ENCODE measurements at regions not wholly inside any gene's neighbourhood (a gene's known extent, or its start where the extent isn't known, plus 50 kb on each side); places are given as distances from the start of the nearest gene placed in this dataset.

- TF ChIP-seq CTCF (IDR thresholded peaks at IDR 0.05; ENCODE audit: low read depth, low read length) = no peak
- TF ChIP-seq MYC (IDR thresholded peaks at IDR 0.05; ENCODE audit: low read depth, low read length) = no peak
- TF ChIP-seq POLR2A (IDR thresholded peaks at IDR 0.05; ENCODE audit: extremely low read depth, insufficient read length) = no peak
- TF ChIP-seq MAX (IDR thresholded peaks at IDR 0.05; ENCODE audit: low read depth, low read length) = no peak
- DNase-seq (ENCODE audit: low read depth) = no peak
- no peak overlapping the region for H3K4me3 ChIP-seq (ENCODE audit: low read depth, low read length)
These were observed 359.7 kb downstream of the CRPPA start for GRCh38 chr7:16061630-16062029.

- no peak overlapping the region for H3K4me3 ChIP-seq (ENCODE audit: low read depth, low read length)
- DNase-seq (ENCODE audit: low read depth) = no peak
- no peak for TF ChIP-seq POLR2A (IDR thresholded peaks at IDR 0.05; ENCODE audit: extremely low read depth, insufficient read length)
- TF ChIP-seq MAX (IDR thresholded peaks at IDR 0.05; ENCODE audit: low read depth, low read length) = no peak
- TF ChIP-seq CTCF (IDR thresholded peaks at IDR 0.05; ENCODE audit: low read depth, low read length) = no peak
- TF ChIP-seq MYC (IDR thresholded peaks at IDR 0.05; ENCODE audit: low read depth, low read length) = no peak
These were observed 360.3 kb downstream of the CRPPA start for GRCh38 chr7:16061011-16061410.

- DNase-seq (ENCODE audit: low read depth) = no peak
- H3K4me3 ChIP-seq (ENCODE audit: low read depth, low read length) = no peak overlapping the region
- no peak for TF ChIP-seq CTCF (IDR thresholded peaks at IDR 0.05; ENCODE audit: low read depth, low read length)
- TF ChIP-seq POLR2A (IDR thresholded peaks at IDR 0.05; ENCODE audit: extremely low read depth, insufficient read length) = no peak
These were observed 360.8 kb downstream of the CRPPA start for GRCh38 chr7:16060502-16060901.

- DNase-seq (ENCODE audit: low read depth) = no peak
- no peak overlapping the region for H3K4me3 ChIP-seq (ENCODE audit: low read depth, low read length)
- TF ChIP-seq POLR2A (IDR thresholded peaks at IDR 0.05; ENCODE audit: extremely low read depth, insufficient read length) = no peak
- no peak for TF ChIP-seq CTCF (IDR thresholded peaks at IDR 0.05; ENCODE audit: low read depth, low read length)
- no peak for TF ChIP-seq MYC (IDR thresholded peaks at IDR 0.05; ENCODE audit: low read depth, low read length)
- no peak for TF ChIP-seq MAX (IDR thresholded peaks at IDR 0.05; ENCODE audit: low read depth, low read length)
These were observed 365.9 kb downstream of the CRPPA start for GRCh38 chr7:16055263-16055976.

- TF ChIP-seq MYC (IDR thresholded peaks at IDR 0.05; ENCODE audit: low read depth, low read length) = no peak
- no peak for TF ChIP-seq POLR2A (IDR thresholded peaks at IDR 0.05; ENCODE audit: extremely low read depth, insufficient read length)
- TF ChIP-seq MAX (IDR thresholded peaks at IDR 0.05; ENCODE audit: low read depth, low read length) = no peak
- no peak for TF ChIP-seq CTCF (IDR thresholded peaks at IDR 0.05; ENCODE audit: low read depth, low read length)
- no peak for DNase-seq (ENCODE audit: low read depth)
- H3K4me3 ChIP-seq (ENCODE audit: low read depth, low read length) = no peak overlapping the region
These were observed 365.2 kb upstream of the MEOX2 start for GRCh38 chr7:16051561-16052255.

All from NB4 (cell line).